Psoas muscle (tissue), 7 donors: ENCODE measurements at regions not wholly inside any gene's neighbourhood (a gene's known extent, or its start where the extent isn't known, plus 50 kb on each side); places are given as distances from the start of the nearest gene placed in this dataset.

Experiments used
- ATAC-seq, 4 donors: fragments of 200-7000 bp; cut with Tn5 transposase; one replicate each; pipeline ENCODE4 v1.9.1; 2020; ENCODE audit warnings: moderate library complexity in 3 of 4, mild to moderate bottlenecking in 2 of 4
- DNase-seq, 2 donors: peaks; one replicate each; pipeline ENCODE4 v3.0.0-alpha.2; 2020
- H3K27ac ChIP-seq: fragments of 200-600 bp; one replicate; pipeline ENCODE4 v1.8.0; 2022
- H3K27me3 ChIP-seq, 3 donors: fragments of 200-600 bp in 1 of 3; one replicate each; pipeline versions ENCODE4 v1.6.1 to v1.8.0; 2013 to 2022; ENCODE audit warnings: low read length in 2 of 3, mild to moderate bottlenecking in 2 of 3, moderate library complexity in 1 of 3; ENCODE audit not compliant: insufficient read depth in 3 of 3
- H3K36me3 ChIP-seq, 2 donors: fragments of 200-600 bp in 1 of 2; one replicate each; pipeline versions ENCODE4 v1.6.1 to v1.8.0; 2013 to 2022; ENCODE audit warnings: low read depth in 1 of 2, mild to moderate bottlenecking in 1 of 2, moderate library complexity in 1 of 2; ENCODE audit not compliant: insufficient read depth in 1 of 2
- H3K4me1 ChIP-seq: fragments of 200-600 bp; one replicate; pipeline ENCODE4 v1.8.0; 2022
- H3K4me3 ChIP-seq: fragments of 200-600 bp; one replicate; pipeline ENCODE4 v1.8.0; 2022; ENCODE audit warnings: mild to moderate bottlenecking
- H3K9me3 ChIP-seq: fragments of 200-600 bp; one replicate; pipeline ENCODE4 v1.8.0; 2022
- CTCF ChIP-seq: fragments of 200-600 bp; IDR thresholded peaks from one replicate; pipeline ENCODE4 v1.8.0; 2022; ENCODE audit warnings: antibody characterized with exemption
- WGBS, 3 donors: extraction: QIAGEN DNeasy Blood & Tissue Kit; methylation state at CpG; one replicate each; pipeline versions ENCODE4 v1.1.6 to v1.1.7; 2013; 5-methylcytosine and 5-hydroxymethylcytosine counted together
- intact Hi-C, 2 donors: fragments of 100-400 bp; cut with DNase I; formaldehyde crosslinking; loops; one replicate each; pipeline versions ENCODE4 v1.11.0 to v1.14.2; 2022
- donor health status: healthy with polysubstance abuse.
- donor health status: DM: no; HTN: no; CAD: no; lungs with moderate emphysema.
- donor health status: Bipolar disorder and iron deficiency.
- donor health status: healthy.
- donor health status: DM: yes; HTN: yes; CAD: no.
- donor health status: DM: no; HTN: no; CAD: no.
- donor health status: DM: yes; HTN: yes; CAD: no.

DNA sequence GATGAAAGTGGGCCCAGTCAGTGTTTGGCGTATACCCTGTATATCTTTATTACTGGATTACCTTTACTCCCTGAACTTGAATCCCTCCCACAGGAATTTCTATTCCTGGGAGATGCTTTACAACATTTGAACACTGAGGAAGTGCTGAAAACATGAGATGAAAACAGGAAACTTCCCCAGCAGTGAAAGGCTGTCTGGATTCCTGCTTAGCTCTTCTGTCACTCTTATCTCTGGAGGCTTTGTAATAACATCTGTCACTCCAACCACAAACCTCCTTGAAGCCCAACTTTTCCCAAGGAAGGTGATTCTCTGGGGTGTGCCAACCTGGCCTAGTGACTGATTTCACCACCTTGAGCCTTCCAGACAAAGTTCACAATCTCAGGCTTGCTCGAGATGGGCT is 264.5 kb upstream of the BMP2 start:
- H3K36me3 ChIP-seq, result no peaks in the 10 kb centered on the region
- ATAC-seq, result no peak
- 74 to 82% (median 79%) methylated on average over 2 of the region's 2 CpGs for WGBS, 3 donors

DNA sequence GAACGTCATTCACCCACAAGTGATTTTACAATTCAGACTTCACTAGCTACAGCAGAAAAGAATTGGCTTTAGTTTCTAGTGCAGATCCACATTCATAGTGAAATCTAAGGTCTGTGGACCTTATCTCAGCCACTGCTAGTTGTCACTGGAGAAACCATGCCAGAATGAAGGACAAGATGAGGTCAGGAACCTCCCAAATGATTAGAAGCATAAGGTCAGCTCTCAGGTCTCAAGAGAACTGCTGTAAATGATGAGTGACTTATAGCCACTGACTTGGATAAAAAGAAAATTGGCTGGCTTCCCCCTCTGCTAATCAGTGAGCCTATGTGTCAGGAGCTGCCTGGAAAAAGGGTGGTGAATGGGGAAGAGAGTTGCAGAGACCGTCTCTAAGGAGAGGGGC is 265.3 kb upstream of the BMP2 start:
- no peak for ATAC-seq
- 47 to 77% (median 66%) methylated on average over 2 of the region's 2 CpGs for WGBS, 3 donors
- intact Hi-C loops, result no loop called here

More for the DNA sequence above, 264.5 kb upstream of the BMP2 start:
- Histone ChIP-seq H3K27me3 (no peaks in the 10 kb centered on the region), H3K4me1 (no peaks in the 10 kb centered on the region), H3K9me3 (no peaks in the 10 kb centered on the region), H3K4me3 (no peak overlapping the region), H3K27ac (no peak overlapping the region)
- DNase-seq, result no peak
- no peak for TF ChIP-seq CTCF
- intact Hi-C loops, result no loop called here

DNA sequence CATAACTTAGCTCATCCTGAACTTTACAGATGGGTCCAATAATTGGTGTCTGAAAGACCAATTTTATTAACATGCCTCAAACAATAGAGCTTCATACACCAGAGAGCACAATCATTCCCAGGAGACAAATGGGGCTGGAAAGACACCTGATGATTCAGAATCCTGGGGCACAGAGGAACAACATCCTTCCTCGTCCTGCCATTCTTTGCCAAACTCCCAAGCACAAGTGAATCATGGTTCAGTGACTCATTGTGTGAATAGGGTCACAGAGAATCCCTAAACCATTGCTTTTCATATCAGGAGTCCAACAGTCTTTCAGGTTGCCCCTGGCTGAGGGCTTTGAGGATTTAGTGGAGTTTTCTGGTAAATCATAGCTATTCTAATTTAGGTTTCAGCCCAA is 266.4 kb upstream of the BMP2 start:
- Histone ChIP-seq H3K36me3 (no peaks in the 10 kb centered on the region), H3K9me3 (no peaks in the 10 kb centered on the region), H3K4me1 (no peaks in the 10 kb centered on the region), H3K27me3 (no peaks in the 10 kb centered on the region), H3K27ac (no peak overlapping the region), H3K4me3 (no peak overlapping the region)
- WGBS, 3 donors, result 14 to 39% (median 22%) methylated on average over 1 of the region's 1 CpG
- TF ChIP-seq CTCF, result no peak
- DNase-seq (no peak), ATAC-seq (no peak)
- intact Hi-C loops, result no loop called here

More for the DNA sequence above, 265.3 kb upstream of the BMP2 start:
- no peak for TF ChIP-seq CTCF
- Histone ChIP-seq H3K36me3 (no peaks in the 10 kb centered on the region), H3K4me3 (no peak overlapping the region), H3K9me3 (no peaks in the 10 kb centered on the region), H3K27me3 (no peaks in the 10 kb centered on the region), H3K4me1 (no peaks in the 10 kb centered on the region), H3K27ac (no peak overlapping the region)
- DNase-seq, result no peak

DNA sequence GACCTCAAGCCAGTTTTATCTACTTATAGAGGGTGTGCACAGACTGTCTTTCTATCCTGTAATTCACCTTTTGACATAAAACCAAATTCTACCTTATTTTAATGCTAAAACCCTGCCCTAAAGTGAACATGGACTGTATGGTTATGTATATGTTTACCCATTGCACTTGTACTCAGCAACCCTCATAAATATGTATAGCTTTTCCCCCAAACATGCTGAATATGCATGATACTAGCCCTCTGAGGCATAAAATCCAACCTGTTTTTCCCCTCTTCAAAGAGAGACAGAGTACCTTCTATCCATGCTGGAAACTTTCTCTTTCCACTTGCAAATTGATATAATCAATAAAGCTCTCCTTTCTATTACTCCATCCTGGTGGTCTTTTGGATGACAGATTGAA is 267.9 kb upstream of the BMP2 start:
- H3K27ac ChIP-seq, result no peak overlapping the region
- H3K4me3 ChIP-seq, result no peak overlapping the region
- no peak for DNase-seq
- H3K27me3 ChIP-seq, result no peaks in the 10 kb centered on the region
- no peak for ATAC-seq
- H3K4me1 ChIP-seq, result no peaks in the 10 kb centered on the region
- no peaks in the 10 kb centered on the region for H3K9me3 ChIP-seq
- H3K36me3 ChIP-seq, result no peaks in the 10 kb centered on the region
- intact Hi-C loops, result no loop called here
- TF ChIP-seq CTCF, result no peak

GRCh38 chr20:6496874-6497273 is 270.6 kb upstream of the BMP2 start:
- intact Hi-C loops, result no loop called here
- Histone ChIP-seq H3K4me1 (no peaks in the 10 kb centered on the region), H3K27me3 (no peaks in the 10 kb centered on the region), H3K9me3 (no peaks in the 10 kb centered on the region), H3K27ac (no peak overlapping the region), H3K36me3 (no peaks in the 10 kb centered on the region), H3K4me3 (no peak overlapping the region)
- no peak for DNase-seq
- no peak for ATAC-seq
- TF ChIP-seq CTCF, result no peak
